Testis (tissue), 2 donors: ENCODE measurements at regions not wholly inside any gene's neighbourhood (a gene's known extent, or its start where the extent isn't known, plus 50 kb on each side); places are given as distances from the start of the nearest gene placed in this dataset.

Source experiments
- DNase-seq: peaks from one replicate; pipeline ENCODE4 v3.0.0-alpha.2; 2019
- H3K27ac ChIP-seq, 2 donors: fragments of 200-600 bp; sonication (generic); one replicate each; pipeline ENCODE4 v1.5.1; 2019
- H3K27me3 ChIP-seq: fragments of 200-600 bp; sonication (generic); one replicate; pipeline ENCODE4 v1.5.1; 2019
- H3K36me3 ChIP-seq: fragments of 200-600 bp; sonication (generic); one replicate; pipeline ENCODE4 v1.5.1; 2017; ENCODE audit warnings: low read depth; ENCODE audit errors: missing control alignments
- H3K4me1 ChIP-seq: fragments of 200-600 bp; sonication (generic); one replicate; pipeline ENCODE4 v1.5.1; 2019
- H3K4me3 ChIP-seq, 2 donors: fragments of 200-600 bp; sonication (generic); one replicate each; pipeline ENCODE4 v1.5.1; 2017 to 2019
- H3K9me3 ChIP-seq: fragments of 200-600 bp; sonication (generic); one replicate; pipeline ENCODE4 v1.5.1; 2017
- POLR2A ChIP-seq: fragments of 450-650 bp; IDR thresholded peaks from one replicate; pipeline ENCODE4 v1.6.1; 2017; ENCODE audit warnings: antibody characterized with exemption, mild to moderate bottlenecking, moderate library complexity
- WGBS, 2 donors: methylation state at CpG; one replicate each; pipeline ENCODE4 v1.1.5; 2018; 5-methylcytosine and 5-hydroxymethylcytosine counted together
- intact Hi-C: fragments of 100-400 bp; cut with DNase I; formaldehyde crosslinking; loops from one replicate; pipeline ENCODE4 v1.15.1; 2023; ENCODE audit warnings: low total_unique reads
- TF ChIP-seq, protein P1 (sequence below), 3 experiments: fragments of 450-650 bp in 2 of 3; fragments of 200-600 bp in 1 of 3; sonication (generic) in 1 of 3; IDR thresholded peaks; one replicate each; pipeline ENCODE4 v1.5.1; 2016 to 2019; ENCODE audit warnings: antibody characterized with exemption in 3 of 3, mild to moderate bottlenecking in 2 of 3, moderate library complexity in 1 of 3

GRCh38 chr10:128870830-128871597 lies 596.0 kb upstream of the MGMT start:
- Histone ChIP-seq H3K36me3 (no peaks in the 10 kb centered on the region), H3K9me3 (no peaks in the 10 kb centered on the region), H3K4me1 (peaks cover 16% of the 10 kb centered on the region), H3K4me3 (no peak overlapping the region), H3K27ac (no peak overlapping the region), H3K27me3 (no peaks in the 10 kb centered on the region)
- TF ChIP-seq, protein P1, sequence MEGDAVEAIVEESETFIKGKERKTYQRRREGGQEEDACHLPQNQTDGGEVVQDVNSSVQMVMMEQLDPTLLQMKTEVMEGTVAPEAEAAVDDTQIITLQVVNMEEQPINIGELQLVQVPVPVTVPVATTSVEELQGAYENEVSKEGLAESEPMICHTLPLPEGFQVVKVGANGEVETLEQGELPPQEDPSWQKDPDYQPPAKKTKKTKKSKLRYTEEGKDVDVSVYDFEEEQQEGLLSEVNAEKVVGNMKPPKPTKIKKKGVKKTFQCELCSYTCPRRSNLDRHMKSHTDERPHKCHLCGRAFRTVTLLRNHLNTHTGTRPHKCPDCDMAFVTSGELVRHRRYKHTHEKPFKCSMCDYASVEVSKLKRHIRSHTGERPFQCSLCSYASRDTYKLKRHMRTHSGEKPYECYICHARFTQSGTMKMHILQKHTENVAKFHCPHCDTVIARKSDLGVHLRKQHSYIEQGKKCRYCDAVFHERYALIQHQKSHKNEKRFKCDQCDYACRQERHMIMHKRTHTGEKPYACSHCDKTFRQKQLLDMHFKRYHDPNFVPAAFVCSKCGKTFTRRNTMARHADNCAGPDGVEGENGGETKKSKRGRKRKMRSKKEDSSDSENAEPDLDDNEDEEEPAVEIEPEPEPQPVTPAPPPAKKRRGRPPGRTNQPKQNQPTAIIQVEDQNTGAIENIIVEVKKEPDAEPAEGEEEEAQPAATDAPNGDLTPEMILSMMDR (IDR thresholded peaks at IDR 0.05): no peak
- TF ChIP-seq POLR2A: no peak
- no peak for DNase-seq
- intact Hi-C loops: no loop called here
- WGBS, 2 donors: 63 to 64% methylated on average over 9 to 11 of the region's 11 CpGs

DNA sequence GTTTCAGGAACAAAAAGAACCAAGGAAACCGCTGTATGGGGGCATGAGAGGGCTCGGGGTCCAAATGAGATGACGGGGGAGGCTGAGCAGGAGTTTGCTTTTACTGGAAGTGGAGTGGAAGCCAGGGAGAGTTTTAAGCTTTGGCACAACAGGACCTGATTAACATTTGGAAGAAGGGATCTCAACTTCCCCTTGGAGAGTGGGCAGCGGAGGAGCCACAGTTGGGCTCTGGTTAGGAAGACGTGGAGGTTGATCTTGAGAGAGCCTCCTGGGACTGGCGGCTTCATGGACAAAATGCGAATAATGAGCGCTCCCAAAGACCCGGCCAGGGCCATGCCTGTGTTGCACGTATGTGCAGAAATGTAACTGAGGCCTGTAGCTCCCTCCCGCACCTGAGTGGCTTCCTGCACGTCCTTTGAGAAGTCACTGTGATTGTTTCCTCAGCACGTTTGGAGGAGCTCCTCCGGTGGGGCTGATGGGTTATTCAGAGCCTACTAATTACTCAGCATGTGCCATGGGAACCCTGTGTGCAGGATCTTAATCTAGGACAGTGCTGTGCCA lies 595.3 kb upstream of the MGMT start:
- no peak for DNase-seq
- H3K4me3 ChIP-seq: peak overlapping the region in 1 of 2 donors; percentile 12
- 51 to 84% methylated on average over 6 to 14 of the region's 14 CpGs for WGBS, 2 donors
- TF ChIP-seq, protein P1 (IDR thresholded peaks at IDR 0.05): no peak
- TF ChIP-seq POLR2A: no peak
- H3K27ac ChIP-seq: no peak overlapping the region
- H3K9me3 ChIP-seq: no peaks in the 10 kb centered on the region
- H3K27me3 ChIP-seq: no peaks in the 10 kb centered on the region
- intact Hi-C loops: no loop called here
- peaks cover 11% of the 10 kb centered on the region for H3K4me1 ChIP-seq
- H3K36me3 ChIP-seq: no peaks in the 10 kb centered on the region

GRCh38 chr10:128873411-128874054 lies 593.5 kb upstream of the MGMT start:
- TF ChIP-seq, protein P1 (IDR thresholded peaks at IDR 0.05): no peak
- TF ChIP-seq POLR2A: no peak
- Histone ChIP-seq H3K27me3 (no peaks in the 10 kb centered on the region), H3K4me3 (no peak overlapping the region), H3K4me1 (peaks cover 11% of the 10 kb centered on the region), H3K27ac (no peak overlapping the region), H3K9me3 (no peaks in the 10 kb centered on the region), H3K36me3 (no peaks in the 10 kb centered on the region)
- 44 to 52% methylated on average over 6 of the region's 6 CpGs for WGBS, 2 donors
- intact Hi-C loops: no loop called here
- no peak for DNase-seq

DNA sequence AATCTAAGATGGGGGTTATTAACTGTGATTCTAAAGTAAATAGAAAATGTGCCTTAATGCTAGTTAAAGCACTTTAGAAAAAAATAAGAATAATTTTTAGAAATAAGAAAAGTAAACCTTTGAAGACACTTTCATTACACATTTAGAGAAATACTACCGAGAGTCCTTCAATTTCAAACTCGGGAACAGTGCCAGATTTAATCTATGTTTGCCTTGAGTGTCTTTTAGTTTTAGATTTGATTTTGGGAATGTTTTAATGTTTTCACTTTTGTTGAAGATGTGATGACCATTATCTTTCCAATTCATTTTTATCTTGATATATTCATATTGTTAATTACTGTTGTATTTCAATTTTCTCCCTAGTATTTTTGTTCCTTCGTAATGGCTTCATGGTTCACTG lies 592.7 kb upstream of the MGMT start:
- DNase-seq: no peak
- Histone ChIP-seq H3K9me3 (no peaks in the 10 kb centered on the region), H3K4me1 (peaks cover 4% of the 10 kb centered on the region), H3K4me3 (no peak overlapping the region), H3K27me3 (no peaks in the 10 kb centered on the region), H3K27ac (no peak overlapping the region), H3K36me3 (no peaks in the 10 kb centered on the region)
- 92 to 96% methylated on average over 3 of the region's 3 CpGs for WGBS, 2 donors
- no peak for TF ChIP-seq POLR2A
- TF ChIP-seq, protein P1 (IDR thresholded peaks at IDR 0.05): no peak
- intact Hi-C loops: no loop called here
